Glomerular visceral epithelial cell (primary cell): ENCODE measurements at regions not wholly inside any gene's neighbourhood (a gene's known extent, or its start where the extent isn't known, plus 50 kb on each side); places are given as distances from the start of the nearest gene placed in this dataset.
"Not testable (repeated sequence)": the region's sequence is repeated elsewhere in the genome, so short reads cannot be mapped to it uniquely, and the experiment has no call there.

Source experiments
- DNase-seq: peaks from one replicate; pipeline ENCODE4 v3.0.0-alpha.2; 2016; ENCODE audit errors: extremely low spot score

DNA sequence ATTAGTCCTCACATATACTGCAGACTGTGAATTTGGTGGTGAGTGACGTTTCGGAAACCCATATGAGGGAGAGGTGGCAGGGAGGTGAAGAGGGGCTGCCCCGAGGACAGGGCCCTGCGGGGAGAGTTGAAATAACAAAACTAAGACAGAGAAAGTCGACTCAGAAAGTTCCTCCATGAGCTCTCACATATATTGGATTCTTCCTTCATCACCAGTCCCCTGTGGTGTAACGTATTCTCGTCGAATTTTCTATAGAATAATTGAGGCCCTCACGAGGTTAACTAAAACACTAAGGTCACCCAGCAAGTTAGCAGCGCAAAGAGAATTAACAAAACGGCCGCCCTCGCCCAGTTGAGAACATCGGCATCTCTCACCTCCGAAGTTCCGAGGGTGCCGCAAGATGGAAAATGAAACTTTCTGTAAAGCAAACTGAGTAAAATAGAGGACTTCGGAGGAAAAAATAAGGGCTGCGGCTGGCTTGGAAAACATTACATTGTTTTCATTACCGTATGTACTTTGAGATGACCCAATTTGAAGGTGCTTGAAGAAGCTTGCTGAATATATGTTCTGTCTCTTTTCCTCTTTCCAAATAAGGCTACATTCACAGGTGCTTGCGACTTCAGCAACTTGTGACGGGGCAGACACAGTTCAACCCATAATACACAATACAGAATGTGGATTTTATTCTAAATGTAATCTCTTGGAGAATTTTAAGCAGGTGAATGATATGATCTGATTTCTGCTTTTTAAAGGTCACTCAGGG, 490.9 kb upstream of the JARID2 start:
- no peak for DNase-seq

- no peak for DNase-seq
These were observed 489.5 kb upstream of the JARID2 start for GRCh38 chr6:14756340-14756739.

DNA sequence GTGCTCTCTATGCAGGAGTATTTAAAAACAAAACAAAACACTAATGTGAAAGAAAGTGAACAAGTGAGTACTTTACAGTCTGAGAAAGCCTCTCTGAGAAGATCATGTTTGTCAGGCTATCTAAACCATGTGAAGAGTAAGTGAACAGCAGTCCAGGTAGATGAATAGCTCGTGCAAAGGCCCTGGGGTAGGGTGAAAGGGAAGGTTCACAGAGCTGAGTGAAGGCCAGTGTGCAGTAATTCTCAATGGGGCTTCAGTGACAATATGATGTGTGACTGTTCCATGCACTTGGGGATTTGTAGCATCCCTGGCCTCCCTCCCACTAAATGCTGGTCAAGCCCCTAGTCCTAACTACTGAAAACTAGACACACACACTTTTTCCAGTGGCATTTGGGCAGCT, 488.9 kb upstream of the JARID2 start:
- no peak for DNase-seq

GRCh38 chr6:14757418-14757817, 488.5 kb upstream of the JARID2 start:
- no peak for DNase-seq

GRCh38 chr6:14758421-14759081, 487.3 kb upstream of the JARID2 start:
- no peak for DNase-seq

- no peak for DNase-seq
These were observed 485.7 kb upstream of the JARID2 start for GRCh38 chr6:14759976-14760672.

DNA sequence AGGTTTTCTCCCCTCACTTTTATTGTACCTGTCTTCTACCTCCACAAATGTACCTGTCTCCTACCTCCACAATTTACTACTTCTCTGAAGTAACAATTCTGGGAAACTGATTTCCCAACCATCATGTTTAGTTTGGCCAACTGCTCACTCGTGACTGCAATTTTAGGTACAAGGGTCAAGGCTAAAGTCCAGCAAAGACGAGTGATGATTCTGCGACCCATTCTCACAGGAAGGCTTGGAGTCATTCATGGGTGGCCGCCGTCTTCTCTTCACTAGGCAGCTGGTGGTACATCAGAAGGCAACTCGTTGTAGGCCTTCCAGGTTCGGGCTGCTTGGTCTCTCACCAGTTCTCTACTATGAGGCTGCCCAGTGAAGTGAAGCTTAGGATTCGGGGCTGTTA, 483.8 kb upstream of the JARID2 start:
- DNase-seq, result no peak

GRCh38 chr6:14763139-14763538, 482.7 kb upstream of the JARID2 start:
- DNase-seq, result no peak

DNA sequence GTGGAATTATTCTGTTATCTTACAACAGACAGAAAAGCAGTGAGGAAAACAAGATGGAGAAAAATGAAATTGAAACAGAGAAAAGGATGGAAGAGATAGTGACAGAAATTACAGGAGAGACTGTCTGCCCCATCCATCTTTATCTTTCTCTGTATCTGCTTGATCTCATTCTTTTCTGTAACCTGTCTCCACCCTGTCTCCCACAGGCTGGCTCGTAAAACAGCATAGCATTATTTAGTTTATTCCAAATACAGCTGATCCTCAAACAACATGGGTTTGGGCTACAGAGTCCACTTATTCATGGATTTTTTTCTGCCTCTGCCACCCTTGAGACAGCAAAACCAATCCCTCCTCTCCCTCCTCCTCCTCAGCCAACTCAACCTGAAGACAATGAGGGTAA, 482.3 kb upstream of the JARID2 start:
- no peak for DNase-seq

GRCh38 chr6:14765106-14765505, 480.8 kb upstream of the JARID2 start:
- peak; percentile 31 for DNase-seq

GRCh38 chr6:14765721-14766390, 480.0 kb upstream of the JARID2 start:
- no peak for DNase-seq

DNA sequence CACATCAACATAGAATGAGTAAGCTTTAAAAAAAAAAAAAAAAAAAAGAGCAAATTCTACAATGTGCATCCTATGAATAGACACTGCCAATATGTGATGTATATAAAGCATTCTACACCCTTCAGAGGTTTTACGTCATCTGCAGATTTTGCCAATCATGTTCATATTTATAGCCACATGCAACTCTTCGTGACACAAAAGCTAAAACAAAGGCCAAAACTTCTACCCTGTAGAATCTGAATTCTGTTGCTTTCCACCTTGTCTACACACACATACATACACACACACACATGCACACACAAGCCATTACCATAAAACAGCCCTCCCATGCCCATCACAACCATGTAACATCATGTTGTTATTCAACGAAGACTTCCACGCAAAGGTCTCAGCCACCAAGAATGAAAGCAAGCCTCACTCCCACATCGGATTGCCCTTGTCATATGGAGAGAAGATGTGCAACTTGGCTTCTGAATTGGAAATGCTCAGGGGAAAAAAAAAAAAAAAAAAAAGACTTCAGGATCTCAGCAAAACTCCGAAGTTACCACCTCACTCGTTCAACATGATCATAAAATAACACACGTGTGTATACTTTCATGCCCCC, 479.4 kb upstream of the JARID2 start:
- DNase-seq, result no peak

GRCh38 chr6:14767226-14767625, 478.6 kb upstream of the JARID2 start:
- DNase-seq, result no peak

GRCh38 chr6:14770040-14770439, 475.8 kb upstream of the JARID2 start:
- no peak for DNase-seq

- no peak for DNase-seq
These were observed 475.3 kb upstream of the JARID2 start for GRCh38 chr6:14770572-14770971.

DNA sequence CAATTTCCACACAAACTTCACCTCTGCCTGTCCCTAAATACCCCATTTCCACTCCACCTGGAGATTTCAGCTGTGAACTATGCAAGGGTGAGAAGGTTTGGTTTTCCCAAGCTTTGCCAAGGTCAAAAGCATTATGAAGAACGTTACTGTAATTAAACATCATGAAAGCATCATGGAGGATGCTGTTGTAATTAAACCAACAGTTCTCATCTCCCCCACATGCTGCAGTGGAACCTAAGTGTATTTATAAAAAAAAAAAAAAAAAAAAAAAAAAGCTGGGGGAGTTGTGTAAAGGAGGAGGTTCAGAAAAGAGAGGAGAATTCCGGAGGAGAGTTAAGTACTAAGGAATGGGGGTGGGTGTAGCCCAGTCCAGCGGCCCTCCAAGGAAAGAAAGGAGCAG, 474.9 kb upstream of the JARID2 start:
- no peak for DNase-seq

GRCh38 chr6:14772188-14772587, 473.7 kb upstream of the JARID2 start:
- no peak for DNase-seq

- no peak for DNase-seq
These were observed 470.3 kb upstream of the JARID2 start for GRCh38 chr6:14775528-14775927.

DNA sequence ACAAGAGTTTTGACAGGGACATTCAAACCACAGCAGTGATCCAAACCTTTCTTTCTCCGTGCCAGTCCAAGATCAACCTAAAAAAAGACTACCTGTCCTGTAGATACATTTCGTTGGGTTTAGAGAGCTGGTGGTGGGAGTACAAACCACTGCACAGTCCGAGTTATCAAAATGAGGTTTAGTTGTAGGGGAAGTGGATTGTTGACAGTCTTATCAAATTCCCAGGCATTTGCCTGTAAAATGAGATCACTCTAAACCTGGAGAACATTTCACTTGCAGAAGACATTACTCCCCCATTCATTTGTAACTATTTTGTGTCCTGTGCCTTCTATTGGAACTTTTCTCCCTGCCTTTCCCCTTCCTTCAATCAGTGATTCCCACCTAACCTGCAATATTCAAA, 469.6 kb upstream of the JARID2 start:
- DNase-seq, result no peak

- DNase-seq, result no peak
These were observed 463.9 kb upstream of the JARID2 start for GRCh38 chr6:14781772-14782525.

DNA sequence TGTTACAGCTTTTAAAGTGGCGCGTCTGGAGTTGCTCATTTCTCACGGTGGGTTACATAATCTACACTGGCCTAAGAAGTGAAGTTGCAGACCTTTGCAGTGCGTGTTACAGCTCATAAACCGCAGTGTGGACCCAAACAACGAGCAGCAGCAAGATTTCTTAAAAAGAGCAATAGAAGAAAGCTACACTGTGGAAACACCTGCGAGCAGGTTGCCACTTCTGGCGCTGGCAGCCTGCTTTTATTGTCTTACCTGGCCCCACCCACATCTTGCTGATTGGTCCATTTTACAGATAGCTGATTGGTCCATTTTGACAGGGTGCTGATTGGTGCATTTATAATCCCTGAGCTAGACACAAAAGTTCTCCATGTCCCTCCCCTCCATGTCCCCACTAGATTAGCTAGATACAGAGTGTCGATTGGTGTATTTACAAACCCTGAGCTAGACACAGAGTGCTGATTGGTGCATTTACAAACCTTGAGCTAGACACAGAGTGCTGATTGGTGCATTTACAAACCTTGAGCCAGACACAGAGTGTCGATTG, 462.9 kb upstream of the JARID2 start:
- DNase-seq, result not testable (repeated sequence)
